HK-2 (cell line): ENCODE measurements at regions not wholly inside any gene's neighbourhood (a gene's known extent, or its start where the extent isn't known, plus 50 kb on each side); places are given as distances from the start of the nearest gene placed in this dataset.
A peak's percentile ranks its signal among the peaks of the same experiment; 100 is the strongest.

ENCODE experiments used
- DNase-seq: peaks from one replicate; pipeline ENCODE4 v3.0.0-alpha.2; 2018; ENCODE audit not compliant: unreplicated experiment

- DNase-seq: no peak
Observed at GRCh38 chr4:148757171-148757570, 315.0 kb upstream of the NR3C2 start.

- DNase-seq: peak; percentile 12
Observed at GRCh38 chr4:148749403-148749802, 307.2 kb upstream of the NR3C2 start.

GRCh38 chr4:148747721-148748268 lies 305.6 kb upstream of the NR3C2 start:
- DNase-seq: no peak

GRCh38 chr4:148740701-148741100 lies 298.5 kb upstream of the NR3C2 start:
- no peak for DNase-seq

- DNase-seq: no peak
Observed at GRCh38 chr4:148737061-148737770, 295.0 kb upstream of the NR3C2 start.

- no peak for DNase-seq
Observed at GRCh38 chr4:148735432-148736155, 293.4 kb upstream of the NR3C2 start.

GRCh38 chr4:148730766-148731165 lies 288.6 kb upstream of the NR3C2 start:
- DNase-seq: peak; percentile 16

- DNase-seq: no peak
Observed at GRCh38 chr4:148730082-148730640, 287.9 kb upstream of the NR3C2 start.

GRCh38 chr4:148717988-148718387 lies 275.8 kb upstream of the NR3C2 start:
- DNase-seq: no peak

GRCh38 chr4:148716431-148717052 lies 274.3 kb upstream of the NR3C2 start:
- DNase-seq: no peak

GRCh38 chr4:148704291-148704690 lies 262.1 kb upstream of the NR3C2 start:
- DNase-seq: no peak

- DNase-seq: no peak
Observed at GRCh38 chr4:148694702-148695101, 252.5 kb upstream of the NR3C2 start.

GRCh38 chr4:148693913-148694649 lies 251.9 kb upstream of the NR3C2 start:
- DNase-seq: no peak

- no peak for DNase-seq
Observed at GRCh38 chr4:148692242-148692641, 250.0 kb upstream of the NR3C2 start.

GRCh38 chr4:148686449-148686848 lies 244.2 kb upstream of the NR3C2 start:
- no peak for DNase-seq

- DNase-seq: no peak
Observed at GRCh38 chr4:148684638-148685037, 242.4 kb upstream of the NR3C2 start.

- no peak for DNase-seq
Observed at GRCh38 chr4:148680884-148681283, 238.7 kb upstream of the NR3C2 start.

GRCh38 chr4:148676344-148676743 lies 234.1 kb upstream of the NR3C2 start:
- DNase-seq: no peak

- DNase-seq: no peak
Observed at GRCh38 chr4:148674876-148675275, 232.7 kb upstream of the NR3C2 start.

GRCh38 chr4:148664636-148665035 lies 222.4 kb upstream of the NR3C2 start:
- DNase-seq: no peak

- no peak for DNase-seq
Observed at GRCh38 chr4:148654131-148654530, 211.9 kb upstream of the NR3C2 start.

GRCh38 chr4:148653681-148654080 lies 211.5 kb upstream of the NR3C2 start:
- DNase-seq: no peak
